ENCODE measurements at regions not wholly inside any gene's neighbourhood (a gene's known extent, or its start where the extent isn't known, plus 50 kb on each side); places are given as distances from the start of the nearest gene placed in this dataset.

GRCh38 chr19:29889702-29890101, 52.3 kb upstream of the URI1 start:
- TF ChIP-seq, protein P1, sequence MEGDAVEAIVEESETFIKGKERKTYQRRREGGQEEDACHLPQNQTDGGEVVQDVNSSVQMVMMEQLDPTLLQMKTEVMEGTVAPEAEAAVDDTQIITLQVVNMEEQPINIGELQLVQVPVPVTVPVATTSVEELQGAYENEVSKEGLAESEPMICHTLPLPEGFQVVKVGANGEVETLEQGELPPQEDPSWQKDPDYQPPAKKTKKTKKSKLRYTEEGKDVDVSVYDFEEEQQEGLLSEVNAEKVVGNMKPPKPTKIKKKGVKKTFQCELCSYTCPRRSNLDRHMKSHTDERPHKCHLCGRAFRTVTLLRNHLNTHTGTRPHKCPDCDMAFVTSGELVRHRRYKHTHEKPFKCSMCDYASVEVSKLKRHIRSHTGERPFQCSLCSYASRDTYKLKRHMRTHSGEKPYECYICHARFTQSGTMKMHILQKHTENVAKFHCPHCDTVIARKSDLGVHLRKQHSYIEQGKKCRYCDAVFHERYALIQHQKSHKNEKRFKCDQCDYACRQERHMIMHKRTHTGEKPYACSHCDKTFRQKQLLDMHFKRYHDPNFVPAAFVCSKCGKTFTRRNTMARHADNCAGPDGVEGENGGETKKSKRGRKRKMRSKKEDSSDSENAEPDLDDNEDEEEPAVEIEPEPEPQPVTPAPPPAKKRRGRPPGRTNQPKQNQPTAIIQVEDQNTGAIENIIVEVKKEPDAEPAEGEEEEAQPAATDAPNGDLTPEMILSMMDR (conservative IDR thresholded peaks at IDR 0.05; ENCODE audit: control insufficient read depth, insufficient read depth, low read depth, low read length): no peak
- no peak overlapping the region for H3K4me3 ChIP-seq (ENCODE audit: control insufficient read depth, low read depth, low read length)
- DNase-seq (ENCODE audit: low read depth): no peak

DNA sequence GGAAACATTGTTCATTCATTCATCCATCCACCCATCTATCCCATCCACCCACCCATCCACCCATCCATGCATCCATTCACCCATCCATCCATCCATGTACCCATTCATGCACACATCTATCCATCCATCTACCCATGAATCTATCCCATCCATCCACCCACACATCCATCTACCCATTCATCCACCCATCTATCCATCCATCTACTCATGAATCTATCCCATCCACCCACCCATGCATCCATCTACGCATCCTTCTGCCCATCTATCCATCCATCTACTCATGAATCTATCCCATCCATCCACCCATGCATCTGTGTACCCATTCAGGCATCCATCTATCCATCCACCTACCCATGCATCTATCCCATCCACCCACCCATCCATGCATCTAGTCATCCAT, 51.6 kb upstream of the URI1 start:
- H3K4me3 ChIP-seq (ENCODE audit: control insufficient read depth, low read depth, low read length): no peak overlapping the region
- TF ChIP-seq, protein P1 (conservative IDR thresholded peaks at IDR 0.05; ENCODE audit: control insufficient read depth, insufficient read depth, low read depth, low read length): no peak
- DNase-seq (ENCODE audit: low read depth): no peak

Measured in fibroblast of mammary gland (primary cell).